B cell (primary cell): ENCODE measurements at regions not wholly inside any gene's neighbourhood (a gene's known extent, or its start where the extent isn't known, plus 50 kb on each side); places are given as distances from the start of the nearest gene placed in this dataset.

Experiments used
- ATAC-seq: fragments of 200-7000 bp; cut with Tn5 transposase; one replicate; pipeline ENCODE4 v1.10.0; 2021; ENCODE audit warnings: low read depth, mild to moderate bottlenecking, moderate number of reproducible peaks, moderate library complexity
- CTCF ChIA-PET: fragments of 350-600 bp; sonication (Branson Sonifier 250); formaldehyde crosslinking; loops from one replicate; lab custom pipeline; 2021; ENCODE audit warnings: antibody characterized with exemption, inconsistent platforms; lab: Charles Lee
- POLR2A ChIA-PET: fragments of 350-600 bp; sonication (Branson Sonifier 250); formaldehyde crosslinking; loops from one replicate; lab custom pipeline; 2021; ENCODE audit warnings: antibody characterized with exemption; lab: Charles Lee
- DNase-seq: peaks from one replicate; pipeline ENCODE4 v3.0.0; 2013
- H2AFZ ChIP-seq: 2 replicates; pipeline ENCODE4 v1.6.1; 2012; ENCODE audit warnings: mild to moderate bottlenecking, low read depth, low read length; ENCODE audit not compliant: insufficient read depth, poor library complexity, severe bottlenecking
- H3K27ac ChIP-seq, 2 donors: 1 replicate in 1 of 2; 2 replicates in 1 of 2; pipeline ENCODE4 v1.5.1; 2012 to 2013; ENCODE audit warnings: low read length in 2 of 2, mild to moderate bottlenecking in 2 of 2, moderate library complexity in 1 of 2
- H3K27me3 ChIP-seq, 4 experiments: fragments of 200-600 bp in 1 of 4; sonication (generic) in 1 of 4; replicated peaks in 1 of 4; 1 replicate in 2 of 4; 2 replicates in 2 of 4; pipeline versions ENCODE4 v1.6.1 to v1.7.0; 2013 to 2016; ENCODE audit warnings: low read length in 3 of 4, mild to moderate bottlenecking in 2 of 4, mixed read lengths in 1 of 4, moderate library complexity in 1 of 4; ENCODE audit not compliant: insufficient read depth in 4 of 4, control insufficient read depth in 3 of 4; ENCODE audit errors: control extremely low read depth in 1 of 4
- H3K36me3 ChIP-seq, 2 experiments: replicated peaks in 1 of 2; 1 replicate in 1 of 2; 2 replicates in 1 of 2; pipeline versions ENCODE4 v1.6.1 to v1.7.1; 2013; ENCODE audit warnings: low read length in 1 of 2; ENCODE audit not compliant: insufficient read depth in 2 of 2, control insufficient read depth in 1 of 2; ENCODE audit errors: control extremely low read depth in 1 of 2, extremely low read depth in 1 of 2
- H3K4me1 ChIP-seq, 2 donors: fragments of 200-600 bp in 1 of 2; sonication (generic) in 1 of 2; 1 replicate in 1 of 2; 2 replicates in 1 of 2; pipeline versions ENCODE4 v1.5.1 to v1.6.1; 2013 to 2017; ENCODE audit warnings: low read length in 2 of 2; ENCODE audit not compliant: control insufficient read depth in 2 of 2, insufficient read depth in 2 of 2
- H3K4me2 ChIP-seq: replicated peaks from 2 replicates; pipeline ENCODE3; 2012; ENCODE audit warnings: mild to moderate bottlenecking, low read depth, low read length; ENCODE audit not compliant: poor library complexity, severe bottlenecking
- H3K4me3 ChIP-seq, 5 experiments: fragments of 200-600 bp in 1 of 5; sonication (generic) in 1 of 5; 1 replicate in 3 of 5; 2 replicates in 2 of 5; pipeline versions ENCODE4 v1.5.1 to v1.7.0; 2011 to 2016; ENCODE audit warnings: low read length in 4 of 5, mild to moderate bottlenecking in 4 of 5, low read depth in 2 of 5, control low read depth in 1 of 5, moderate library complexity in 1 of 5; ENCODE audit not compliant: insufficient read depth in 1 of 5; ENCODE audit errors: control extremely low read depth in 1 of 5, extremely low read depth in 1 of 5
- H3K79me2 ChIP-seq: fragments of 200-600 bp; sonication (generic); one replicate; pipeline ENCODE4 v1.6.0; 2016; ENCODE audit warnings: low read length; ENCODE audit not compliant: control insufficient read depth, insufficient read depth
- H3K9ac ChIP-seq: fragments of 200-600 bp; sonication (generic); 2 replicates; pipeline ENCODE4 v1.6.1; 2017; ENCODE audit warnings: mild to moderate bottlenecking, low read length, moderate library complexity
- H3K9me3 ChIP-seq, 3 donors: one replicate each; pipeline versions ENCODE4 v1.6.1 to v1.7.1; 2013; ENCODE audit warnings: low read length in 2 of 3; ENCODE audit not compliant: control insufficient read depth in 2 of 3, insufficient read depth in 1 of 3; ENCODE audit errors: control extremely low read depth in 1 of 3
- H4K20me1 ChIP-seq: 2 replicates; pipeline ENCODE4 v1.6.0; 2012; ENCODE audit warnings: mild to moderate bottlenecking, low read length; ENCODE audit not compliant: insufficient read depth, control insufficient read depth, poor library complexity, severe bottlenecking
- H3K27ac Mint-ChIP-seq: one replicate; pipeline ENCODE4 v1.8.0; 2021; ENCODE audit warnings: mixed read lengths
- H3K27me3 Mint-ChIP-seq: one replicate; pipeline ENCODE4 v1.8.0; 2021; ENCODE audit warnings: mixed read lengths
- H3K4me1 Mint-ChIP-seq: one replicate; pipeline ENCODE4 v1.8.0; 2021; ENCODE audit warnings: mixed read lengths
- H3K4me3 Mint-ChIP-seq: one replicate; pipeline ENCODE4 v1.8.0; 2021; ENCODE audit warnings: mixed read lengths
- H3K9me3 Mint-ChIP-seq: one replicate; pipeline ENCODE4 v1.8.0; 2022; ENCODE audit warnings: mixed read lengths; ENCODE audit not compliant: insufficient read depth
- EZH2 ChIP-seq: IDR thresholded peaks from 2 replicates; pipeline ENCODE4 v1.6.1; 2012; ENCODE audit warnings: borderline replicate concordance, low read depth, mild to moderate bottlenecking, moderate library complexity, low read length; ENCODE audit not compliant: insufficient read depth, poor library complexity, severe bottlenecking
- WGBS: methylation state at CpG from one replicate; pipeline ENCODE4 v1.1.5; 2013; ENCODE audit warnings: missing lambda C conversion rate; ENCODE audit not compliant: insufficient coverage; 5-methylcytosine and 5-hydroxymethylcytosine counted together
- intact Hi-C: fragments of 100-400 bp; cut with micrococcal nuclease; formaldehyde crosslinking; loops from one replicate; pipeline ENCODE4 v1.10.0; 2022
- TF ChIP-seq, protein P1 (sequence below): fragments of 200-600 bp; IDR thresholded peaks from one replicate; pipeline ENCODE4 v1.8.0; 2022; ENCODE audit warnings: antibody characterized with exemption, mild to moderate bottlenecking

DNA sequence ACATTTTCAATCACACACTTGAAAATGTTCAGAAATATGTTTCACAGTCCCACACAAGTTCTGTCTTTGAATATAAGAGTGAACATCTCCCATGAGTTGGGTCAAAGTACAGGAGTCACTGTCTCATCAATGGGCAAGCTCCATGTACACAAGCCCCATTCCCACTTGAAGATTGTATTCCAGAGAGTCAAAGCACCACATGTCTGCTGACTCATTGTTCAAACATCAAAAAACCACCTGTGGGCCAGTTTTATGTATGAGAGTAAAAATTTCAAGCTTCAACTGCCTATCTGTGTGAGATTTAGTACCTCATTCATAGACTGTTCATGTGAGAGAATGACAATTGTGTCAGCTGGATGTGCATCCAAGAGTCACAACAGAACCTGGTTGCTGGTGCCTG is 1174.4 kb upstream of the AMELY start:
- POLR2A ChIA-PET = no interaction called here
- no peaks in the 10 kb centered on the region for H3K27me3 Mint-ChIP-seq
- H3K4me1 Mint-ChIP-seq = no peaks in the 10 kb centered on the region
- Histone ChIP-seq H3K4me1 (no peaks in the 10 kb centered on the region), H3K27ac (no peak overlapping the region), H3K79me2 (no peaks in the 10 kb centered on the region), H3K9me3 (peaks cover 0 to 4% (median 0%) of the 10 kb centered on the region in 3 donors), H3K4me2 (no peak overlapping the region), H3K9ac (no peak overlapping the region), H3K27me3 (no peaks in the 10 kb centered on the region), H2AFZ (no peak overlapping the region), H3K4me3 (no peak overlapping the region), H3K36me3 (no peaks in the 10 kb centered on the region), H4K20me1 (no peaks in the 10 kb centered on the region)
- CTCF ChIA-PET = no interaction called here
- intact Hi-C loops = no loop called here
- ATAC-seq (no peak), DNase-seq (no peak)
- peaks cover 3% of the 10 kb centered on the region for H3K9me3 Mint-ChIP-seq
- no peak overlapping the region for H3K4me3 Mint-ChIP-seq
- no peak overlapping the region for H3K27ac Mint-ChIP-seq
- TF ChIP-seq EZH2 = no peak
- TF ChIP-seq, protein P1, sequence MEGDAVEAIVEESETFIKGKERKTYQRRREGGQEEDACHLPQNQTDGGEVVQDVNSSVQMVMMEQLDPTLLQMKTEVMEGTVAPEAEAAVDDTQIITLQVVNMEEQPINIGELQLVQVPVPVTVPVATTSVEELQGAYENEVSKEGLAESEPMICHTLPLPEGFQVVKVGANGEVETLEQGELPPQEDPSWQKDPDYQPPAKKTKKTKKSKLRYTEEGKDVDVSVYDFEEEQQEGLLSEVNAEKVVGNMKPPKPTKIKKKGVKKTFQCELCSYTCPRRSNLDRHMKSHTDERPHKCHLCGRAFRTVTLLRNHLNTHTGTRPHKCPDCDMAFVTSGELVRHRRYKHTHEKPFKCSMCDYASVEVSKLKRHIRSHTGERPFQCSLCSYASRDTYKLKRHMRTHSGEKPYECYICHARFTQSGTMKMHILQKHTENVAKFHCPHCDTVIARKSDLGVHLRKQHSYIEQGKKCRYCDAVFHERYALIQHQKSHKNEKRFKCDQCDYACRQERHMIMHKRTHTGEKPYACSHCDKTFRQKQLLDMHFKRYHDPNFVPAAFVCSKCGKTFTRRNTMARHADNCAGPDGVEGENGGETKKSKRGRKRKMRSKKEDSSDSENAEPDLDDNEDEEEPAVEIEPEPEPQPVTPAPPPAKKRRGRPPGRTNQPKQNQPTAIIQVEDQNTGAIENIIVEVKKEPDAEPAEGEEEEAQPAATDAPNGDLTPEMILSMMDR = no peak

DNA sequence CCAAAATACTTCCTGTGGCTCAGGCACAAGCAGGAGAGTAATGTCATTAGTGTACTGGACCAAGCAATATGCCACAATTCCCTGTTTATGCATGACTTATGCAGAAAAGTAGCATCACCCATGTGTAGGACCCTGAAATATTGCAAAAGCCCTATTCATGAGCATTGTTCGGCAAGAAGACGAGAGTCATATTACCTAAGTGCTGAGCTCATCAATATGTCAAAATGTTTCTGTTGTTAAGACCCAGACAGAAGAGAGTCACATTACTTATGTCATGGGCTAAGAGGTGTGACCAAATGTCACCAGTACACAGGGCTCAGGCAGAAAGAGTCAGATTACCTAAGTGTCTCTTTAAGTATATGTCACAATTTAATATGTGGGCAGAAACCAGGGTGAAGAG is 1172.6 kb upstream of the AMELY start:
- ChIA-PET CTCF (no interaction called here), POLR2A (no interaction called here)
- DNase-seq = no peak
- TF ChIP-seq, protein P1 = no peak
- no peak for TF ChIP-seq EZH2
- whole genome bisulfite sequencing = no CpG with 5 or more reads among the region's 2 CpGs
- H3K4me3 Mint-ChIP-seq = no peak overlapping the region
- Histone ChIP-seq H3K4me3 (no peak overlapping the region), H3K4me2 (no peak overlapping the region), H3K9ac (no peak overlapping the region), H3K4me1 (no peaks in the 10 kb centered on the region), H3K27me3 (no peaks in the 10 kb centered on the region), H3K27ac (no peak overlapping the region), H3K36me3 (no peaks in the 10 kb centered on the region), H4K20me1 (no peaks in the 10 kb centered on the region), H3K79me2 (no peaks in the 10 kb centered on the region), H2AFZ (no peak overlapping the region), H3K9me3 (peaks cover 0 to 5% (median 0%) of the 10 kb centered on the region in 3 donors)
- H3K4me1 Mint-ChIP-seq = no peaks in the 10 kb centered on the region
- H3K27me3 Mint-ChIP-seq = no peaks in the 10 kb centered on the region
- intact Hi-C loops = no loop called here
- no peak for ATAC-seq
- H3K27ac Mint-ChIP-seq = no peak overlapping the region
- H3K9me3 Mint-ChIP-seq = peaks cover 3% of the 10 kb centered on the region
